Fibroblast of skin of left biceps (primary cell): ENCODE measurements at regions not wholly inside any gene's neighbourhood (a gene's known extent, or its start where the extent isn't known, plus 50 kb on each side); places are given as distances from the start of the nearest gene placed in this dataset.
"Not testable (repeated sequence)": the region's sequence is repeated elsewhere in the genome, so short reads cannot be mapped to it uniquely, and the experiment has no call there.

ENCODE experiments used
- DNase-seq, 2 experiments: peaks; one replicate each; pipeline ENCODE4 v3.0.0-alpha.2; 2013; ENCODE audit warnings: low read depth in 2 of 2

GRCh38 chr15:24150542-24150941 lies 463.4 kb upstream of the NDN start:
- DNase-seq = no peak

DNA sequence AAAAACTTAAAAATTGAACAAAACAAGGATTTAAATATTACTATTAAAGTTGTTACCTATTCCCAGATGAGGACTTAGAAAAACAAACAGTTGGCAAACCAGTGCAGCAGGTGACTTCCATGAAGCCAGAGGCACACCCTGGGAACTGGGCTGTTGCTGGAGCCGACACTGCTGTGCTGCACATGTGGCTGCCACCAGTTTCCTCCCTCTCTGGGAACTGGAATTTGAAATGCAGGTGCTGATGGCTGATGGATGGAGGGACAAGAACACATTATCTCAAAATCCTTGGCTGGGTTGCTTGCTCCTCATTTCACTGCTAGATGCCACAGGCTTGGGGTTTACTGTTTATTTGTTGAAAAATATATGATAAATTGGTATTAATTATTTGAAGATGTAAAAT lies 471.2 kb upstream of the NDN start:
- not testable (repeated sequence) for DNase-seq

GRCh38 chr15:24165512-24165911 lies 478.4 kb upstream of the NDN start:
- DNase-seq = not testable (repeated sequence)

GRCh38 chr15:24202297-24202696 lies 473.3 kb upstream of the NPAP1 start:
- not testable (repeated sequence) for DNase-seq

DNA sequence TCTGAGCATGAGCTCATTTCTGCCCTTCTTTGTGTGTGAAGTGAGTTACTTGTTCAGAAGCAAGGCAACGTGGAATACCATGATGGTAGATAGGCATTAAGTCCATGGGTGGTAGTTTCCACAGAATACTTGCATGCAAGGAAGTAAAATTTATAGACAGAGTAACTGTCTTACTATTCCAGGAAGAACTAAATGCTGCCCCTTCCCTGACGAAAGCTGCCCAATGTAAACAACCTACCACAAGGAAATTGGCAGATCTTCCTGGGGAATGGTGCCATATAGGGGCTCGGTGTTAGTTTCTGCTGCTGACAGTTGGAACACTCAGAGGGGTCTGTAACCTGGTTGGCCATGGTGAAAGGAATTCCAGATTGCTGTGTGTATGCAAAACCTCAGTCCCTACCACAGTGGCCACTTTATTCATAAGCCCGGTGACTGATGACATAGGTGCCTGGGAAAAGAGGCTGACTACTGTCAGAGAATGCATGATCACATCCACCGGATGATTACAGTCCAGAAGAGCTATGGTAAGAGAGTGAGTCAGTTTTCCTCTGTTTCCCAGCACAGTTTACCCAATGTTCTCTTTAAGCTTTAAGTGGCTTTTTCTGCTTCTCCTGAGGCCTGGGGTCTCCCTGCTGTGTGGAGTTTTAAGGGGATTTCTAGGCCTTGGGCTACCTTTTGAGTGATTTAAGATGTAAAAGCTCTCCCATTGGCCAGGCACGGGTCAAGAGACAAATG lies 463.7 kb upstream of the NPAP1 start:
- DNase-seq = not testable (repeated sequence)

DNA sequence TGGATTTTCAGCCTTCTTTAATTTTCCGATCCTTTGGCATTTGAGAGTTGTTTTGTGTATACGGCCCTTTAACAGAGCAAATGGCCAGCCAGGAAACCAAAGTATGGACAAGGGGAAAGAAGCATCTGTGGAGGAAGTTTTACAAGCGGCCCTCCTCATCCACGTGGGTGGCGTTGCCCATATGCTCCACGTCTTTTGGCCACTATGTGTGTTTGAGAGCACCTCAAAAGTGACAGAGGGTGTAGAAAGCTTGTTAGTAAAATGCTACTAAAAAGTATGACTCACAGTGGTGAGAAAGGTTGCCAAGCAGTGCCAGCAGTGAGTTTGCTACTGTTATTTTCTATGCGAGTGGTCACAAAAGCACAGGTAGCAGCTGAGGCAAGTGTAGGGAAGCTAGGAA lies 451.8 kb upstream of the NPAP1 start:
- no peak for DNase-seq

DNA sequence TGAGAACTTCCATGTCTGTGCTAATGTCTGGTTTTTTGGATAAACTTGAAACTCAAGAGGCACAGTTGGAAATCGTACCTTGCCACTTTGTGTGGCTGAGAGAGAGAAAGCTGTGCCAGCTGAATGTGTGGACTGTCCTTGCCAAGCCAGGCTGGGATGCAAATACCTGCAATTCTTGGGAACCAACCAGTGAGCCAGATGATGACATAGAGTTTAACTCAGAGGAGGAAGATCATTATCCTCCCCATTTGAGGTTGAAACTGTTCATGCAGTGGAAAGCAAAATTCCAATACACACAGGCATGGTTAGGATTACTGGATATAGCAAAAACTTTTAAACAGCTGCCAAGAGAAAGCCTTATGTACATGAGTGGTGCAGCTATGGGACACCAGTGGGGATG lies 451.4 kb upstream of the NPAP1 start:
- no peak for DNase-seq

DNA sequence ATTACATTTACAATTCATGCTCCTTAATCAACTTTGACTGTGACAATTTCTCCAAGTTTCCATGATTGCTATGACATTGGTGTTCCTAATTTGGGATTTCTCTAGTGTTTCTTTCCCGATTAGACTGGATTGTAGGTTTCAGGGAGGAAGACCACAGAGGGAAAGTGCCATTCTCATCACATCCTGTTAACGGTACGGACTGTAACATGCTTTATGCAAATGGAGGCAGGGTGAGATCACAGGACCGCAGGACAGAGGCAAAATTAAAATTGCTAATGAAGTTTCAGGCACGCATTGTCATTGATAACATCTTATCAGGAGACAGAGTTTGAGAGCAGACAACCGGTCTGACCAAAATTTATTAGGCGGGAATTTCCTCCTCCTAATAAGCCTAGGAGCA lies 446.7 kb upstream of the NPAP1 start:
- DNase-seq = not testable (repeated sequence)

DNA sequence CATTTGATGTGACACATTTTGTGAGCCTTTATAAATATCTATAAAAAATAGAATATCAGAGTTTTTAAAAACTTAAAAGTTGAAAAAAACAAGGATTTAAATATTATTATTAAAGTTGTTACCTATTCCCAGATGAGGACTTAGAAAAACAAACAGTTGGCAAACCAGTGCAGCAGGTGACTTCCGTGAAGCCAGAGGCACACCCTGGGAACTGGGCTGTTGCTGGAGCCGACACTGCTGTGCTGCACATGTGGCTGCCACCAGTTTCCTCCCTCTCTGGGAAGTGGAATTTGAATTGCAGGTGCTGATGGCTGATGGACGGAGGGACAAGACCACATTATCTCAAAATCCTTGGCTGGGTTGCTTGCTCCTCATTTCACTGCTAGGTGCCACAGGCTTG lies 442.4 kb upstream of the NPAP1 start:
- not testable (repeated sequence) for DNase-seq

- DNase-seq = not testable (repeated sequence)
These were observed 435.0 kb upstream of the NPAP1 start for GRCh38 chr15:24240580-24240979.

- not testable (repeated sequence) for DNase-seq
These were observed 416.5 kb upstream of the NPAP1 start for GRCh38 chr15:24259106-24259505.

GRCh38 chr15:24260407-24260806 lies 415.2 kb upstream of the NPAP1 start:
- DNase-seq = not testable (repeated sequence)

DNA sequence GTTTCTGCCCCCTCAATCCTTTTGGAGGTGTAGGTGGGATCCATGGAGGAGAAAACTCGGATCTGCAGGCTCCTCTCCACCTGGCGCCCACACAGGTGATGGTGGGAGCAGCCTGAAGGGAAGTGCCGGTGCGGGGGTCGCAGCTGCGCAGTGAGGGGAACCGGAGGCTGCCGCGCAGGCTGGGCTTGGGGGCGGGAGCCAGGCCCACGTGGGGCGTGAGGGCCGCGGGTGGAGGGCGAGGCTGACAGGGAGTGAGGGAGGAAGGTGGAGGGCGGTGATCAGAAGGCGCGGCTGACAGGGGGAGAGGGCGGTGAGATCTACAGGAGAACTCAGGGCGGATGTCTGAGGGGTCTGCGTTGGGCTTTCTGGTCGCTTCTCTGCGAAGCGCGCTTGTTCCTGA lies 414.7 kb upstream of the NPAP1 start:
- DNase-seq = not testable (repeated sequence)

DNA sequence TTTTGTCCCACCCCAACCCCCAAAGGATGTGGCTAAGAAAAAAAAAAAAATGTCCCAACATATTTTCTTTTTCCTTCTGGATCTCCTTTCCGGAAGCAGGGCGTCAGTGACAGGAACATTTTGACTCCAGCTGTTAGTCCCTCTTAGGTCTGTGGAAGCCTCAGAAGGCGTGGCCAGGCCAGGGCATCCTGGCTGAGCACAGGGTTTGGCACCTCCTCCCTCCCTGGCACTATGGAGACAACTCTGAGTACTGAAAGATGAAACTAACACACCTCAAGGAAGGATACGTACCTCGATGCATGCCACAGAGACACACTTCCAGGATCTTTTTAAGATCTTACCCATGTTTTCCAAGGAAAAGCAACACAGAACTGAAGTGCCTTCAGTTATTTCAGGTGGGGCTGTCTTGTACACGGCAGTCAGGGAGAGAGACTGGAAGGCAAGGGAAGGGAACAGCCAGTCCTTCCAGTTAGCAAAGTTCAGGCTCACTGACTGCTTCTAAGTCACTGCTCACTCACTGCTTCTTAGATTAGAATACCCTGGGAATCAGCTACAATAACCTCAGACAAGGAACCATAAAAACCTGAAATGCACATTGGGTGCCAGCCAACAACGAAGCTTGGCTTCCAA lies 406.9 kb upstream of the NPAP1 start:
- DNase-seq = not testable (repeated sequence)

DNA sequence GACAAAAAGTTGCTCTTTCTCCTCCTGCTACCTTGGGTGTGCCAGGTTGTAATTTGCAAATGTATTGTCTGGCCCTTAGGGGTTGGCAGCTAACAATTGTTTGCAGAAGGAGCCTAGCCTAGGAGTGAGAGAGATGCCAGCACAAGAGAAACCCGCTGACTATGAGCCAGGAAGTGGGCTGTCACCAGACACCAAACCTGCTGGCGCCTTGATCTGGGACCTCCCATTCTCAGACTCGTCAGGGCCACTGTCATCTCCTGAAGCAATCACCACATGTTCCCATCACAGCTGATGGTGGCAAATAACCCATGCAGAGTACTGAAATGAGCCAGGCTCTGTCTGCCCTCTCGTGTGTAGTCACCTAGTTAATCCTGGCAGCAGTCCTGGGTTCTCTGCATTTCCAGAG lies 406.4 kb upstream of the NPAP1 start:
- no peak for DNase-seq

DNA sequence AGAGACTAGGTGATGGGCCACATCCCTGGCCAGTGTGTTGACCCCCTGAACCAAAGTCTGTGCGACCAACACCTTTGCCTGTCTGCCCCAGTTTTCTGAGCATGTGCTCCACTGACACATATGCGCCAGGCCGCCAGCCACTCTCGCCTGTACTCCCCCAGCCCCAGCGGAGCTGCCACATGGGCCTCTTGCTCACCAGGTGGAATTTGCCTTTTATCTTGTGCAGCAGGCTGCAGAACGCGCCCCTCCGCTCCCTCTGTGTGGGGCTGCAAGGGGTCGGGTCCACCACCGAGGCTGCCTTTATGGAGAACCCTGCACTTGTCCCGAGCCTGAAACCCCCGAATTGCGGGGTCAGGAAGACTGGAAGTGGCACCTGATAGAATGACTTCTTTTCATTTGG lies 405.7 kb upstream of the NPAP1 start:
- no peak for DNase-seq

- not testable (repeated sequence) for DNase-seq
These were observed 403.9 kb upstream of the NPAP1 start for GRCh38 chr15:24271496-24272244.

- DNase-seq = no peak
These were observed 382.7 kb upstream of the NPAP1 start for GRCh38 chr15:24292837-24293236.

DNA sequence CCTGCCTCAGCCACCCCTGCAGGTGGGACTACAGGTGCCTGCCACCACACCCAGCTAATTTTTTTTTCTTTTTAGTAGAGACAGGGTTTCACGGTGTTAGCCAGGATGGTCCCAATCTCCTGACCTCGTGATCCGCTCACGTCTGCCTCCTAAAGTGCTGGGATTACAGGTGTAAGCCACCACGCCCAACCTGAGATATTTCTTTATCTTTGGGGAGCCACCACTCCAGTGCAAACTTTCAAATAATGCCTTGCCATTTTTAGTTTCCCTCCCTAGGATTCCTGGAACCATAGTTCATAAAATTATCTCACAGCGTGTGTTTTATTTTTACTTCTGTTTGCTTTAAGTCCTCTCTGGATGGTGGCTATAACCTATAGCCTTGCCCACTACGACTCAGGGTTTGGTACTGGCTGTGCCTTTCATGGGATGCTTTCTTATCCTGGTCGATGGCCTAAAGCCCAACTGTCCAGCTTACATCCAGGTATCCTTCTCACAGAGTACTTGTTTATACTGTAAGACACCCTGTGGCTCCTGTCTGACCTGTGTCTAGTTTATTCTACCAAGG lies 374.7 kb upstream of the NPAP1 start:
- DNase-seq = not testable (repeated sequence)

GRCh38 chr15:24301999-24302398 lies 373.6 kb upstream of the NPAP1 start:
- DNase-seq = not testable (repeated sequence)

DNA sequence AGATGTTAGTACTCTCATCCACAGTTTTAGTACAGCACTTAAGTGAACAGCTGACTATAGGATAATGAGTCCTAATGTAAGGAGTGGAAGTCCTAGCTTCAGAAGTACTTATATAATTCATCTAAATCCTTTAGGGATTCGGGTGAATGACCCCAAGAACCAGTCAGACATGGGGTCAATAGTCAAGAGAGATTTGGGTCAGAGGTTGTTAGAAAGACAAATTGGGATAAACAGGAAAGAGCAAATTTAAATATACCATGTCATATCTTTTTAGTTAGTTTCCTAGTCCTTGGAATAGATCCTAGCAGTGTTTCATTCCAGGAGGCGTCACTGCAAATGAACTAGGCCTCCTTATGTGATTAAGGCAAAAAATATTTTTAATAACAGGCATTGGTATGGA lies 370.8 kb upstream of the NPAP1 start:
- not testable (repeated sequence) for DNase-seq

- not testable (repeated sequence) for DNase-seq
These were observed 369.9 kb upstream of the NPAP1 start for GRCh38 chr15:24305643-24306042.
